GM18907 (cell line): ENCODE measurements at regions not wholly inside any gene's neighbourhood (a gene's known extent, or its start where the extent isn't known, plus 50 kb on each side); places are given as distances from the start of the nearest gene placed in this dataset.

Source experiments
- ATAC-seq: cut with Tn5 transposase; IDR thresholded peaks from one replicate; pipeline ENCODE4 v1.9.1; 2021; ENCODE audit warnings: mild to moderate bottlenecking, moderate library complexity; ENCODE audit not compliant: unreplicated experiment

- ATAC-seq: no peak
Observed at GRCh38 chr15:31545257-31545656, 218.6 kb downstream of the KLF13 start.

GRCh38 chr15:31550211-31550977, 223.8 kb downstream of the KLF13 start:
- ATAC-seq: no peak

DNA sequence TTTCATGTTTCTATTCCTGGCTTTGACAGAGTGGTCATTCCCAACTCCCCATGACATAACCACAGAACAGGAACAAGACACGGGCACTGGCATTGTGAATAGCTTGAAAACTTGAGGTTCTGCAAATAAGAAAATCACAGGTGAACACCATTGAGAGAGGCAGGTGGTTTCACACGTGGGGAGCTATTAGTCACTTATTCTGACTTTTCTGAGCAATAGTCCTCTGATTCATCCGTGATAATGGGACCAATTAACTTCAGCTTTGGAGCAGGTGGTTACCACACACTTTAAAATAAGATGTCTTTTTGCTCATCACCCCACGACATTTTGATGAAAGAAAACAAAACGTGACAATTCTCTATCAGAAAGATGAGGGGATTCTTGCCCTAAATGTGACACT, 224.7 kb downstream of the KLF13 start:
- no peak for ATAC-seq

- ATAC-seq: no peak
Observed at GRCh38 chr15:31552482-31553099, 226.0 kb downstream of the KLF13 start.

- ATAC-seq: no peak
Observed at GRCh38 chr15:31554261-31554660, 227.6 kb downstream of the KLF13 start.

DNA sequence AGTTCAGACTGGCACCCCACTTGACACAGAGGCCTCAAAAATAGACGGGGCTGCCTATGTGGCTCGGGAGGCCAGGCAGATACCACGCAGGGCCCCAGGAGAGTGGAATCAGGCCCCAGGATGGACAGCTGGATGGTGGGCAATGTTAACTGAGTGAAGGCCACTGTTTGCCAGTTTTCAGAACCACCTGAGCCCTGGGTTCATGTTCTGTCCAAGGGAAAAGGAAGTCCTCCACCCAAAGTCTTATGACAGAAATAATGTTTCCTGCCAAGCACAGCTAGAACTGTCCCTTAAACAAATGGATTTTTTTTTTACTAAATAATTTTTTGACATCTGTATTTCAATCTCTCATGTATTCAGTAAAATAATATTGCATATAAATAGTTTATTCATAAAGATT, 228.4 kb downstream of the KLF13 start:
- no peak for ATAC-seq

- no peak for ATAC-seq
Observed at GRCh38 chr15:31556494-31557150, 230.0 kb downstream of the KLF13 start.

GRCh38 chr15:31557899-31558298, 231.3 kb downstream of the KLF13 start:
- ATAC-seq: no peak

- no peak for ATAC-seq
Observed at GRCh38 chr15:31558840-31559239, 232.2 kb downstream of the KLF13 start.

DNA sequence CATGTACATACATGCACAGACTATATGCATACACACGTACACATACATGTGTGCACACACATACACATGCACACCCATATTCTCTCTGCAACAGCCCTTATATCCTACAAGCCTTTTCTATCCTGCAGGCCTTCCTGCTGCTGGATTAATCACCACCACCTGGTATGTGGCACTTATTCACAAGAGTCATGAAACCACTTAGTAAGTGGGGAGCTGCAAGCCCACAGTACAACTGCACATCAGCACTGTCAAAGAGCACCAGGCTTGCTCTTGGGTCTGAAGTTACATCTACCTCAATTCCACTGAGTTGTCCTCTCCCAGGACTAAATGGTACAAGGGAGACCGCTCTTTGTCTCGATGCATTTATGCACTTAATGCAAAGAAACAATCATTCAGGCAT, 233.2 kb downstream of the KLF13 start:
- no peak for ATAC-seq

DNA sequence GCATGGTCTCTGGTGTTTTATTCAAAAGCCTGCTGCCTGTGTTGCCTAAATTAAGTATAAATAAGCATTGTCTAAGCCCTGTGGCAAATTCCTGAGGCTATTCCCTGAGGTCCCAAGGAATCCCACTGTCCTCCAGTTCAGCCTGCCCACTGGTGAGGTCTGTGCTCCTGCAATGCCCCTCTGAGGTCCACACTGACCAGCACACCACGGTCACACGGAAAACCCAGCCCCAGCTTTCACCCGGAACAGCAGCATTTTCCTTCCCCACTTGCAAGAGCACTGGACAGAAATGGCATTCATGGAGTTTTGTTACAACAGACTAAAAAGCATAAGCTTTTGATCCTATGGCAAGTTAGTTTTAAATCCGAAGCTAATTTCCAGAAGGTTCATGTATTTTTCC, 234.0 kb downstream of the KLF13 start:
- no peak for ATAC-seq

GRCh38 chr15:31561156-31561555, 234.5 kb downstream of the KLF13 start:
- no peak for ATAC-seq

DNA sequence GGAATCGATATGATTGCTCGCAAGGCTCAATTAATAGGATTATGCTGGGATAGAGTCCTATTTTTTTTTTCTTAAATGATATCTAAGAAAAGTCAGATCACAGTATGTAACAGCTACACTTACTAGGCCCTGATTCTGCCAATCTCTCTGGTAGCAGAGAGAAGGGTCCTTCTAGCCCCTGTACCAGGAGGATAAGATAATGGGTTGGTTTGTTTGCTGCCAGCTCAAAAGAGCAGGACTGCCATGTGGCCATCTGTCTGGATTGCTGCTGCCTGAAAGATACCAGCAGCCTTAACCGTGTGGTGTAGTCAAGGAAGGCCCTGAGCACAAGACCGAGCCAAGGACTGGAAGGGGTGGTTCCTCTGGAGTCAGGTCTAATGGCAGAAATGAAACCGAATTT, 236.4 kb downstream of the KLF13 start:
- ATAC-seq: no peak

DNA sequence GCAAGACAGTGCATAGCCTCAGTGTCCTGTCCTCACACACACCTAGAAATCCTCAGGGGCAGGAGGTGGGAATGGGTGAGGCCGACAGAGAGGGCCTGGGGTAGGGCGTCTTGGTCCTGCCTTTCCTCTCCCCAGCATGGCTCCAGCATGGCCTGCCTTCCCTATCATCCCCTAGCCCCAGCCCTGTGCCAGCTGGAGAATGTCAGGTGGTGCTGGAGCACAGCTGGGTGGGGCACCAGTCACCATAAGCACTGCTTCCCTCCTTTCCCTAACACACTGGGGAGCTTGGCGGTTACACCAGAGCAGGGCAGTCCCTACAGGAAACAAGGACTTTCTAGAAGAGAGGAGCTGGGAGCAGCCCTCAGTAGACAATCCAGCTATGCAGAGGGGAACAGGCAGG, 236.8 kb downstream of the KLF13 start:
- ATAC-seq: no peak

DNA sequence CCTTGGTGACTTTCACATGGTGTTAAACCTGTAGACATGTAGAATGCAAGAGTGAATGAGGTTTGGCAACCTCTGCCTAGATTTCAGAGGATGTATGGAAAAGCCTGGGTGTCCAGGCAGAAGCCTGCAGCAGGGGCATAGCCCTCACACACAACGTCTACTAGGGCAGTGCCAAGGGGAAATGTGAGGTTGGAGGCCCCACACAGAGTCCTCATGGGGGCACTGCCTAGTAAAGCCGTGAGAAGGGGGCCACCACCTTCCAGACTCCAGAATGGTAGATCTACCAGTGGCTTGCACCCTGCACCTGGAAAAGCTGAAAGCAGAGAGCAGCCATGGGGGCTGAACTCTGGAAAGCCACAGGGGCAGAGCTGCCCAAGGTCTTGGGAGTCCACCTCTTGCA, 241.2 kb downstream of the KLF13 start:
- no peak for ATAC-seq

- no peak for ATAC-seq
Observed at GRCh38 chr15:31569836-31570235, 243.2 kb downstream of the KLF13 start.

GRCh38 chr15:31570591-31570990, 244.0 kb downstream of the KLF13 start:
- no peak for ATAC-seq

DNA sequence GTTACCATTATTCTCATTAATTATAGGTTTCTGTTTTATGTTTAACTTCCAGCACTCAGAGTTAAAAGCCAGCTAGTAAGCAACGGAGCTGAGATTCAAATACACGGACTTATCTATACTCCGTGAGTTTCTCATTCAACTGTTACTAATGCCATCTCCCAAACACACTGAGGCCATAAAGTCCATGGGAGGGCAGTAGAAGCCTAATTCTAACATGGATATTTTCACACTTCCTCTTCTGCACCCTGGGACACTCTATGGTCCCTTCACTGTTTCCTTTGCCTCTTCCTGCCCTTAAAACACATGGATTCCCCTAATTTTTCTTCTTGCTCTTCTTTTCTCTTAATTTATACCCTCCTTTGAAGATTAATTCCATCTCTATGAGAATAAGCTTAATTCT, 245.0 kb downstream of the KLF13 start:
- ATAC-seq: no peak

GRCh38 chr15:31573759-31574158, 247.1 kb downstream of the KLF13 start:
- ATAC-seq: no peak

DNA sequence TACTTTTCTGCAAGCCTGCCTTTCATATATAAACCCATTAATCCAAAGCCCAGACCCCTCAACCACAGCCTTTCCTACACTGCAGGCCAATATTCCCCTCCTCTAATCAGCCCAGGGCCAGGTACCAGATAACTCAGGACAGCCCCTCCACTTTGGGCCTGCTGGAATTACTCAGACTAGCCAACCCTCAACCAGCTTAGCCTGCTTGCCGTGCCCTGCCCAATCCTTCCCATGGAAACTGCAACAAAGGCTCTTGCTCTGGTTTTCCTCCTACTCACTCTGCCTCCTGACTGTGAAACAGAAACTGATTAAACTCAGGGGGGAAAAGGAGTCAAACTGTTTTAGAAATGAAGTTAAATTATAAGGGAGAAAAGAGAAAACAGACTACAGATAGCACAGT, 248.1 kb downstream of the KLF13 start:
- ATAC-seq: no peak

GRCh38 chr15:31577108-31577507, 250.5 kb downstream of the KLF13 start:
- no peak for ATAC-seq

DNA sequence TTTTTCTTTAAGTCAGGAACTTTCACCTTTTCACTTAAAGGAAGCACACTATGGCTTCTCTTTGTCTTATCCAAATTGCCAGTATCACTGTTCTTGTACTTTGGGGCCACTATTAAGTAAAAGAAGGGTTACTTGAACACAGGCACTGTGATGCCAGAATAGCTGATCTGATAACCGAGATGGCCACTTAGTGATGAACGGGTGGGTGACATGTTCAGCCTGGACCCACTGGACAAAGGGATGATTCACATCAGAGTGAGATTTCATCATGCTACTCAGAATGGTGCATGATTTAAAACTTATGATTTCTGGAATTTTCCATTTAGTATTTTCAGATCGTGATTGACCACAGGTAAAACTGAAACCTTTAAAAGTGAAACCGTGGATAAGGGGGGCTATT, 252.6 kb downstream of the KLF13 start:
- no peak for ATAC-seq
